ENCODE measurements at regions not wholly inside any gene's neighbourhood (a gene's known extent, or its start where the extent isn't known, plus 50 kb on each side); places are given as distances from the start of the nearest gene placed in this dataset.

GRCh38 chr14:37663498-37663897, 68.1 kb downstream of the TTC6 start:
- no peak for TF ChIP-seq CTCF (IDR thresholded peaks at IDR 0.05)
- no peak overlapping the region for H3K27ac ChIP-seq
- H3K4me1 ChIP-seq, result no peaks in the 10 kb centered on the region
- H3K36me3 ChIP-seq, result no peaks in the 10 kb centered on the region
- intact Hi-C loops (cut with DNase I), result no loop called here
- no peaks in the 10 kb centered on the region for H3K27me3 ChIP-seq
- no peak for DNase-seq
- H3K4me3 ChIP-seq, result no peak overlapping the region
- ATAC-seq, result no peak
- H3K9me3 ChIP-seq, result peaks cover 0 to 55% (median 9%) of the 10 kb centered on the region in 11 donors

- intact Hi-C loops (cut with DNase I), result no loop called here
These were observed 70.0 kb downstream of the TTC6 start for GRCh38 chr14:37665479-37665878.

GRCh38 chr14:37665951-37666350, 70.5 kb downstream of the TTC6 start:
- Histone ChIP-seq H3K4me1 (no peaks in the 10 kb centered on the region), H3K27ac (no peak overlapping the region), H3K9me3 (peaks cover 0 to 34% (median 9%) of the 10 kb centered on the region in 11 donors), H3K4me3 (no peak overlapping the region), H3K27me3 (no peaks in the 10 kb centered on the region), H3K36me3 (no peaks in the 10 kb centered on the region)
- WGBS, 2 donors, result 70 to 81% methylated on average over 1 of the region's 1 CpG
- intact Hi-C loops (cut with DNase I), result no loop called here
- no peak for DNase-seq
- TF ChIP-seq CTCF (IDR thresholded peaks at IDR 0.05), result no peak
- ATAC-seq, result no peak

More at GRCh38 chr14:37665479-37665878, 70.0 kb downstream of the TTC6 start:
- no peaks in the 10 kb centered on the region for H3K27me3 ChIP-seq
- ATAC-seq (no peak), DNase-seq (no peak)
- H3K4me1 ChIP-seq, result no peaks in the 10 kb centered on the region
- H3K4me3 ChIP-seq, result no peak overlapping the region
- no peak overlapping the region for H3K27ac ChIP-seq
- 75 to 85% methylated on average over 4 of the region's 4 CpGs for WGBS, 2 donors
- TF ChIP-seq CTCF (IDR thresholded peaks at IDR 0.05), result no peak
- H3K9me3 ChIP-seq, result peaks cover 0 to 39% (median 9%) of the 10 kb centered on the region in 11 donors
- no peaks in the 10 kb centered on the region for H3K36me3 ChIP-seq

GRCh38 chr14:37668646-37669045, 73.2 kb downstream of the TTC6 start:
- Histone ChIP-seq H3K36me3 (no peaks in the 10 kb centered on the region), H3K4me1 (no peaks in the 10 kb centered on the region), H3K27ac (no peak overlapping the region), H3K27me3 (no peaks in the 10 kb centered on the region), H3K4me3 (no peak overlapping the region), H3K9me3 (peaks cover 0 to 8% (median 0%) of the 10 kb centered on the region in 11 donors)
- intact Hi-C loops (cut with DNase I), result no loop called here
- 51 to 54% methylated on average over 1 of the region's 1 CpG for WGBS, 2 donors
- DNase-seq (no peak), ATAC-seq (no peak)
- no peak for TF ChIP-seq CTCF (IDR thresholded peaks at IDR 0.05)

Measured in heart right ventricle (tissue), 16 donors.